NCI-H345 treated with DMSO at 0.1 percent for 48 hours (cell line): ENCODE measurements at regions not wholly inside any gene's neighbourhood (a gene's known extent, or its start where the extent isn't known, plus 50 kb on each side); places are given as distances from the start of the nearest gene placed in this dataset.
"Not testable (repeated sequence)": the region's sequence is repeated elsewhere in the genome, so short reads cannot be mapped to it uniquely, and the experiment has no call there.

Experiments used
- DNase-seq: peaks from one replicate; lab custom pipeline; 2025; ENCODE audit not compliant: unreplicated experiment; lab: John Stamatoyannopoulos, UW

DNA sequence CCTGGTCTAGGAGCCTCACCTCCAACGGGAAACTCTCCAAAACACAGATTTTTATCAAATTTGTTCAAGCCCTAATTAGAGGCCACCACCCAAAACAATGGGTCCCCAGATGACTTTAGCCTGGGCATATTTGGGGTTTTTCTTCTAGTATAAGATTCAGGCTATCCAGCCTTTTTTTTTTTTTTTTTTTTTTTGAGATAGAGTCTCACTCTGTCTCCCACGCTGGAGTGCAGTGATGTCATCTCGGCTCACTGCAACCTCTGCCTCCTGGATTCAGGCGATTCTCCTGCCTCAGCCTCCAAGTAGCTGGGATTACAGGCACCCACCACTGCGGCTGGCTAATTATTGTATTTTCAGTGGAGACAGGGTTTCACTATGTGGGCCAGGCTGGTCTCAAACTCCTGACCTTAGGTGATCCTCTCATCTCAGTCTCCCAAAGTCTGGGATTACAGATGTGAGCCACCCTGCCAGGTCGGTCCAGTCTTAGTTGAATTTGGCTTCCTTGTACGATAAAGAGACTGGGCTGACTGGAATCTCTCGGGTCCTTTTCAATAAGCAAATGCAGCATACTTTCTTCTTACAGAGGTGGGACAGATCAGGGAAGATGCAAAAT lies 91.4 kb upstream of the KLF6 start:
- DNase-seq = no peak

DNA sequence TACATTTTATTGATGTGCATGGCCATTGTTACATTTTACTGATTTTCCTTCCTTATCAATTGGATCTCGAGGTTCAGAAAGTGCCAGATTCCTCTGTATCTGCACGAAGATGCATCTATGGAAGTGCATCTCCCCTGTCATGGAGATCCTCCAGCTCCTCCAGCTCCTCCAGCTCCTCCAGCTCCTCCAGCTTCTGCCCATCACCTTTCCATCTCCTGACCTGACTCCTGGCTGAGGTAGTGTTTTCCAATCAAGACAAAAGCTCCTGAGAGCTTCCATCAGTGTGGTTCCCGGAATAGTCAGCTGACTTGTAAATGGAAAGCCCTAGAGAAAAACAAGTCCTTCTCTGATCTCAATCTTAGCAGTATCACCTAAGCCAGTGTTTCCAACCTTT lies 90.8 kb upstream of the KLF6 start:
- no peak for DNase-seq

DNA sequence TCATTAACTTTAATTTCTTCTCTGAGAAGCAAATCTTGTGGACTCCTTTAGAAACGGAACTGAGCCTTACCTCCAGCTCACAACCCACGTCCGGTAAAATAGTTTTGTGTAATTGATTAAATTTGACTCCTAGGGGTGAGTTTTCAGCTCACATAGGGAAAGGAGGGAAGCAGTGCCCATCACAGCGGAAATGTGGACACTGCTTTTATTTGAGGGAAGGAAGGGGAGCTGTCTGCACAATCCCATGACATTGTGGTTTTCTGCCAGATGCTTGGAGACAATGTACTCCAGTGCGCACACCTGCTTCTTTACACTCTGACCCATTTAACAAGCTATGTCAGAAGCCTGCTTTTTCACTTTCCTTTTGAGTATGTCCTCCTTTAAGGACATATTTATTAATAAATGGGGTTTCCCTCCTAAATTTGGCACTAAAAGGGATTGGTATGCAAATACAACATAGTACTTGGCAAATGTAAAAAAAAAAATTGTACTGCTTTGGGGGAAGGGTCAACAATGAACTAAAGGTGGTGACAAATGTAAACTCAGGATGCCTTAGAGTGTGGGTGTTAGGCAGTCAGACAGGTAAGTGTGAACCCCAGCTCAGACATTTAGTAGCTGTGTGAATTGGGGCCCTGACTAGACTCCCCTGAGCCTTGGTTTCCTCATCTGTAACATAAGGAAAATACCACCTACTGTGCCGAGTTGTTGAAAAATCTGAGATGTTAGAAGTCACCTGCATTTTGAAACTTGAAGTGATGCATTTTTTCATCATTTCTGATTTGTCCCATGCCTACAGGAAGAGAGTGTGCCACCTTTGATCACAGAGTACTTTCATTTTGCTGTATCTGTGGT lies 90.2 kb upstream of the KLF6 start:
- no peak for DNase-seq

DNA sequence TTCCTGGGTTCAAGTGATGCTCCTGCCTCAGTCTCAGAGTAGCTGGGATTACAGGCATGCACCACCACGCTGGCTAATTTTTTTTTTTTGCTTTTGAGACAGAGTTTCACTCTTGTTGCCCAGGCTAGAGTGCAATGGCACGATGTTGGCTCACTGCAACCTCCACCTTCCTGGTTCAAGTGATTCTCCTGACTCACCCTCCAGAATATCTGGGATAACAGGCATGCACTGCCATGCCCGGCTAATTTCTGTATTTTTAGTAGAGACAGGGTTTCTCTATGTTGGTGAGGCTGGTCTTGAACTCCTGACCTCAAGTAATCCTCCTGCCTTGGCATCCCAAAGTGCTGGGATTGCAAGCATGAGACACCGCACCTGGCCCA lies 89.6 kb upstream of the KLF6 start:
- not testable (repeated sequence) for DNase-seq

DNA sequence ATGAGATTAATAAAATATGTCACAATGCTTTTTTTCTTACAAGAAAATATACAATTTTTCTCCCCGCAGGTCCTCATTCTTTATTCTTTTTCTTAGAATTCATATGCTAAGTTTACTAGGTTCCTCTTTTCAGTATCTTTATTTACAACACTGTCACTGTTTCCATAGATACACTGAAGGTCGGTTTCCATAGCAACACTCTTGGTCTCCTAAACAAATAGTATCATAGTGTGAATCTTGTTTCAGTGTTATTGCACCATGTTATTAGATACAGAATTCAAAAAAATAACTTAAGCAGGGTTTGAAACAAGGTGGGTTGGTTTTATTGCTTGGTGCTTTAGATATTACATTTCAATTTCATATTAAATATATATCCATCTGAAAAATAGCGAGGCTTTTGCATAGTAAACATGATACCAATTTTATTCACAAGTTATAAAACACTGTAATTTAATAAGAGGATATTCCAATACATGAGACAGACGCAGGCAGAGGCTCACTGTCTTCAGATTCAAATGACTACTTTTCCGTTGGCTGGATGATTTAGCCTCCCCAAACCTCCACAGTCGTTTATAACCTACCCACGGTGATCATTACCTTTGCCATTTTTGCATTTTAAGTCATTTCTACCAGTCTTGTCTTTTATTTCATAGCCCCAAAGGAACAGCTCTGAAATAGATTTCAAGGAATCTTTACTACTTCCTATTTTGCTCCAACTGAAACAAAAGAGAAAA lies 88.9 kb upstream of the KLF6 start:
- DNase-seq = no peak

DNA sequence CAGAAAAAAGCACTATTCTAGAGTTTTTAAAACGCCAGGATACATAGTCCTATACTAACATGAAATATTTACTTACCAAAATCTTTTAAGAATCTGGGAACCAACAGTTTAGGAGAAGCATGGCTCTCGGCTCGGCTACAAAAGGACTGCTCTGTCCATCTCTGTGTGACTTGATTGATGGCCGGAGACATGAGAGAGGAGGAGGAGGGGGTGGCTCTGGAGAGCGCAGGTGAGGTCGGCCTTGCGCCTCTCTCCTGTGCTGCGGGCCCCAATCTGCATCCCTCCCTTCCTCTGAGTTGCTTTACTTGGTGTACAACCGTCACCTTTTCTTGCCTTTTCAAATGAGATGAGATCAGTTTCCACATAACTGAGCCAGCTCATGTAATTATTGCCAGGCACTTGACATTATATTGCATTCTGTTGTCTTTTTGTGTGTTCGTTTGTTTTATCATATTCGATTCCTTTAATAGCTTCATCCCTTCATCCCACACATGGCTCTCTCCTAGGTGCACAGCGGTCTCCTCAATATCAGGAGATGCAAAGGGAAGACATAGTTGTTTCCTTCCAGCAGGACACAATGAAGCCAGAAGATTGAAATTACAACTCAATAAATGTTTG lies 87.8 kb upstream of the KLF6 start:
- no peak for DNase-seq

DNA sequence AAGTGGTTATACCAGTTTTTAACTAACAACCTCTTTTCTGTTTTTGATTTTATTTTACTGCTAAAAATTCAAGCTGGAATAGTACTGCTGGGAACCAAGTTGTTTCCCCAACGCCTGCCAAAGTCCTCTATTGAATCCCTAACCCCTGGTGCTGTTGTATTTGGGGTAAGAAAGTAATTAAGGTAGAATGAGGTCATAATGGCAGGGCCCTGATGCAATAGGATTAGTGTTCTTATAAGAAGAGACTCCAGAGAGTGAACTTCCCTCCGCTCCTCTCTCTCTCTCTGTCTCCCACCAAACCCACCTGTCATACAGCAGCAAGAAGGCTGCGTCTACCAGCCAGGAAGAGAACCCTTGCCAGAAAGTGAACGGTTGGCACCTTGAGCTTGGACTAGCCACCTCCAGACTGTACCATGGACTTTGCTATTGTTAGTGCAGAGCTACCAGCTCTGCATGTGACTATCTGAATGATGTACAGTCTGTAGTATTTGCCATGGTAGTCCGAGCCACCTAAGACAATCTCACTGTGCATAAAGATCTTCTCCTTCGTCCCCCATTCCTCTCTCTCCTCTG lies 86.5 kb upstream of the KLF6 start:
- DNase-seq = no peak

DNA sequence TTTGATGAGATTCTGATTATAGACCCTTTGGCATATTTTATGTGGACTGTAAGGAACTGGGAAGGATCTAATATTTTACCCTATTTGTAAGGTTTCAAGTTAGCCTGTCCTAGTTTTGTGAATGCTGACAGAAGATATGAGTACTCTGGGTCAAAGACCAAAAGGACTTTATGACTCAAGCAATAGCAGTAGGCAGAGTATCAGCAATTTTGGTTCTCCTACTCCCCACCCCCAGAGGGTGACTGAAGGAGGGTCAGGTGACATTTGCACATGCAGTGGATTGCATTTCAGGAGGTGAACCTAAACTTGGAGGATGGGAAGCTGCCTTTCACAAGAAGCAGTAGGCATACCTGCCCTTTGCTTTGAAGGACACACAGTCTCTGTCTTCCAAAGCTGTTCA lies 84.0 kb upstream of the KLF6 start:
- no peak for DNase-seq

DNA sequence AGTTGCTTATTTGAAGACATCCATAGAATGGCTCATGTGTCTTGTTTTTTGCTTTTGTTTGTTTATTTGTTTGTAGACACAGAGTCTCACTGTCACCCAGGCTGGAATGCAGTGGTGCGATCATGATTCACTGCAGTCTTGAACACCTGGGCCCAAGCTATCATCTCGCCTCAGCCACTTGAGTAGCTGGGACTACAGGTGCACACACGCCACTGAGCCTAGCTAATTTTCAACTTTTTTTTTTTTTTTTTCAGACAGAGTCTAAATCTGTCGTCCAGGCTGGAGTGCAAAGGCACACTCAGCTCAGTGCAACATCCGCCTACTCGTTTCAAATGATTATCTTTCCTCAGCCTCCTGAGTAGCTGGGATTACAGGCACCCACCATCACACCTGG lies 83.3 kb upstream of the KLF6 start:
- DNase-seq = no peak

DNA sequence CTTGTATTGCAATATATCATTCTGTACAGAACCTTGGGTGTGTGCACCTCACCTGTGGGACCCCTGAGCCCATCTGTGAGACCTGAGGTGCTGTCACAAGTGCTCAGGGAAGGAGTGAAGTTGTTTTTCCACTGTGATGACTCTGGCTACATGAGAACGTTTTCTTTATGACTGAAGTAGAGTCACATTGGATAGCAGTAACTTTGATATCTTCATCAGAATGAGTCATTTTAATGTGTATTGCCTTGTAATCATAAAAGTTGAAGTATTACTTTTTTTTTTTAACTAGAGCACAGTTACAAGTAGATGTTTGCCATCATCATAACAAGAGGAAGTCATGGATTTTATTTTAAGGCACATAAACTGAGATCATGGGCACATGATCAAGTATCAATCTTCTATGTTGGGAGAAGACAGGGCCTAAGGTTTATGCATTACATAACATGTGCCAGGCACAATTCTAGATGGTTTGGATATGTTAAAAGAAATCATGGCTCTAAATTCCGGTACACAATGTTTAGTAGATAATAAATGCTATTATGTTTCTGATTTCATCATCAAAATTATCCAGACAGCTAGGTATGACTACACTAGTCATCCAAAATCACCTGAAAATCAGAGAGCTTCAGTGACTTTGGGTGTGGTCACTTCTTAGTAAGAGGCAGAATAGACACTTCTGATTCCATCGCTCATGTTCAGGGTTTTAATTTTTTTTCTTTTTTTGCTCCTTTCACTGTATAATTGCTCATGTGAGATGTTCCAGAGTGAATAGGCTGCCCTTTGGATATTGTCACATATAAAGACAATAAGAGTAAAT lies 82.7 kb upstream of the KLF6 start:
- no peak for DNase-seq

DNA sequence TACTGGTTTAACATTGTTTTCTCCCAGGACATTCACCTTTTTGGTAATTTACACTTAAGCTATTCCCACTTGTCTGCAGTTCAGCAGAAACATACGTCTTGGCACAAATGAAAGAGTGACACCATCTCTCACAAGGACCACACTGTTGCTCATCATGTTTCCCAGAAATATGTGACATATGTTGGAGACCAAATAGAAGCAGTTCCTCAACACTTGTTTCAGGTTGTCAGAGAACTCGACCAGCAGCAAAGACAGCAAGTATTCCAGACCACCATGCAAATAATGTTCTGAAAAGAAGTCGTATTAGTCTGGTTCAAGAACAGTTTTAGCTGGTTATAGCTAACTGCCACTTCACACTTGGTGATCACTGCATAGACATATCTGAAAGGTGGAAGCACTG lies 81.3 kb upstream of the KLF6 start:
- no peak for DNase-seq

DNA sequence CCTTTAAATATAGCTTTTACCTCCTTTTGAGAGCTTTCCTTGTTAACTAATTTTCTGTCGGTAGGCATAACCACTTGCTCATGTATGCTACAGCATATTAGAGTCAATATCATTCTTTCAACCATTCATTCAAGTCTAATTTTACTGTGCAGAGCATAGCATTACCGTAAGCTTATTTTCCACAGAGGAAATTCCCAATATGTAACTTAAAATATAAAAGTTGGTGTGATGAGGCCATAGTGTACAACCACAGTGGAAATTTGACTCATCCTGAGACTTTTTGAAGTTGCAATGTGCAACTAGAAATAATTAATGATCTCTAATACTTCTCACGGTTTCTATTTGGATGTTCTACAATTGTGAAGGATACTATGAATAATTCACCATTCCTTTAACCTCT lies 80.6 kb upstream of the KLF6 start:
- DNase-seq = no peak

DNA sequence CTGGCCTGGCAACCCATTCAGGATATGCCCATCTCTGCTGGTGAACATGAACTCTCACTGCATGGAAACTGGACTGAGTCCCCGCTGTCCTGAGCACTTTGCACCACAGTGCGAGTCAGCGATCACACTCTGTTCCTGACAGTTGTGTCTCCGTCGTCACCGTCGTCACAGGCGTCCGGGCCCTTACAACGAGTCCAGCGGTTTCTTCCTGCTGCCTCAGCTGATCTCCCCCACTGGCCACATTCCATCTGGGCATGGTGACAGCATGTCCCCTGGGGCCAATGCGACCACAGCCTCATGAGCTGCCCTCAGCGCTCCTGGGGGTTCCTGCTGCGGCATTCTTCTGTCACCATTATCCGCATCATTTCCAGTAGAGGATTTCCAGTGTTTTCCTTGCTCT lies 76.8 kb upstream of the KLF6 start:
- no peak for DNase-seq

DNA sequence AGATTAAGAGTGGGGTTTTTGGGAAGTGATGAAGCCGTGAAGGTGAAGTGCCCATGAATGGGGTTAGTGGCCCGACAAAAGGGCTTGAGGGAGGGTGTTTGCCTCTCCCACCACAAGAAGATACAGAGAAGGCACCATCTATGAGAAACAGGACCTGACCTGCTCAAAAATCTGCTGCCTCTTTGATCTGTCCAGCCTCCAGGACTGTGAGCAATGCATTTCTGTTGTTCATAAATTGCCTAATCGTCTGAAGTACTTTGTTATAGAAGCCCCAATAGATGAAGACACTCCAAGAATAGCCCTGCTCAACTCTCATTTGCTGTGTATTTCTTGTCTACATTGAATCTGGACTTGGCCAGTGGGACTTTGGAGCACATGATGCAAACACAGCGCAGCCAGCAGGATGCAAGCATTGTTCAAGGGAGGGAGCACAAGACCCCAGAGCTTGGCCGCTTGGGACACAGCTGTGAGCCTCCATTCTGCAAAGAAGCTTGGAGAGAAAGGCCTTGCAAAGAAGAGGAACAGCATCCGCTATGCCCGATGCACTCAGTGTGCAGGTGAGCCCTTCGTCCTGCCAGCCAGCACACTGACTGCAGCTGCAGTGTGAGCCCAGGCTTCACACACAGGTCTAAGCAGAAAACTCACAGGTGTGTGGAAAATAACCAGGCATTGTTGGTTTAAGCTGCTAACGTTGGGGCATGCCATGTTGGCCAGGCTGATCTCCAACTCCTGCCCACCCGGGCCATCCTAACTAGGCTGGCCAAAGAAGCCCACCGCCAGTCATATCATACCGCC lies 73.2 kb upstream of the KLF6 start:
- DNase-seq = no peak

DNA sequence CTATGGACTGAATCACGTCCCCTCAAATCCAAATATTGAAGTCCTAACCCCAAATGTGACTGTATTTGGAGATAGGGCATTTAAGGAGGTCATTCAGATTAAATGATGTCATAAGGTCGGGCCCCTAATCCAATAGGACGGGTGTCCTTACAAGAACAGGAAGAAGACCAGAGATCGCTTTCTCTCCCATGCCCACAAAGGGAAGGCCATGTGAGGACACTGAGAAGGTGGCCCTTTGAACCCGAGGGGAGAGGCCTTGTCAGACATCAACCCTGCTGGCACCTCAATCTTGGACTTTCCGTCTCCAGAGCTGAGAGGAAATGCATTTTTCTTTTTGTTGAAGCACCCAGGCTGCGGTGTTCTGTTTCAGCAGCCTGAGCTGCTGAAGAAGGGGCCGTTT lies 72.3 kb upstream of the KLF6 start:
- DNase-seq = no peak

DNA sequence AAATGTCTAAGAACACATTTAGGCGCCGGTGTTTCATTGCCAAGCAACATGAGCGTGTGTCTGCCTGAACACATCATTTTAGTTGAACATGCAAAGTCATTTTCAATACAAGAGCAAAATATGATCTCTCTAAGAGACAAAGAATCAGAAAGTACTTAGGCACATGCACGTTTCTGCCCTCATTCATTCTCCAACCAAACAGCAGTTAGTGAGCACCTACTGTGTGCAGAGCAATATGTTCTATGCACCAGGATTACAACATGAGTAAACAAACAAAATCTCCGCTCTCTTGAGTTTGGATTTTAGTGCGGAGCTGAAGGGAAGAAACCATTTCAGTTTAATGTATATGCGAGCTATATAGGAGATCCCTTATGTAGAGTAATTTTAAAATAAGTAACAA lies 71.6 kb upstream of the KLF6 start:
- DNase-seq = no peak

DNA sequence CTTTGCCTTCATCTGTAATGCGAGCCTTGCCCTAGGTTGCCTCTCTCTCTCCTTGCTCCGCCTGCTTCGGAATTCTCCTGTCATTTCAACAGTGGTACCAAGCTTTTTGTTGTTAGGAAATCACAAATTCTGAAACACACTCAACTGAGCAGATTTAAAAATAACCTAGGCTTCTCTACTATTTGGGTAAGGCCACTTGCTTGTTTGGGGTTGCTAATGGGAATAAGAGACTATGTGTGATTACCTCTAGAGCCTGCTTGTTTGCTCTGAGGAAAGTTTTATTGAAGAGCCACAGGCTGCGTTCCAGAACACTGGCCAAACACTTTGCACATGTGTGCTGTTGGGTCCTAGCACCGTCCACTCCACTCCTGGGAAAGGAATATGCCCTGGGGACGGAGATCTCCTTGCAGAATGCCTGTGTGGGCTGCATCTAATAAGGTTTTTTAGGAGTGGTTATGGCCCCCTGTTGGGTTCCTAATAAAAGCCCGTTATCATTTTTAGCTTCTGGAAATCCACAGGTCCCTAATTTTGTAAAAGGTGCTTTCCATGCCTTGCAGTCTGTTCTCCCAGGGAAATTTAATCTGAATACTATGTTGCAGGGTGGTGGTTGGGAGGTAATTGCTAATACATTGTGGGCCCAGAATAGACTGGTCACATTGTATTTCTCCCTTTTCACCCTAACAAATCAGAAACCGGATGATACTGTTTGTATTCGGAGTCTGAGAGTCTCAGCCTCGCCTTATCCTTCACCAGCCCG lies 68.7 kb upstream of the KLF6 start:
- DNase-seq = no peak

DNA sequence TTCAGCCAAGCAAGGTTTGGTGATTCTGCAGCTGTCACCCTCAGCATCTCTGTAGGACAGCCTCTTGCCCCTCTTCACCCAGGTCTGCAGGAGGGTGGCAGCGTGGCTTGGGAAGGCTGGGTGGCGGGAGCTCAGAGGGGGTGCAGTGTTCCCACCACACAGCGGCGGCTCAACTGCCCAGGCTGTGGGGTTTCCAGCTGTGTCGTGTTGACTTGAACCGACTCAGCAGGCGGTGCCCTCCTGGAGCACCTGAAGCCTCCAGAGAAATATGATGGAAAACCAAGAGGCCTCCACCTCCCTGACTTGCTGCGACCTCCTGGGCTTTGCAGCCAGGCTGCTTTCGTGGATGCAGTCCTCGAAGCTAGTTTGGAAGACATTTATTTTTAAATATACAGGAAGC lies 68.0 kb upstream of the KLF6 start:
- no peak for DNase-seq
